Activated CD4-positive, alpha-beta T cell treated with anti-CD3 and anti-CD28 coated beads, Interleukin-2, amount 10 ng/mL, durations not matched to agents 24 days and 14 days (primary cell): ENCODE measurements at regions not wholly inside any gene's neighbourhood (a gene's known extent, or its start where the extent isn't known, plus 50 kb on each side); places are given as distances from the start of the nearest gene placed in this dataset.

Experiments used
- DNase-seq: peaks from one replicate; pipeline ENCODE4 v3.0.0; 2022
- H3K27ac Mint-ChIP-seq: one replicate; pipeline ENCODE4 v1.8.0; 2022; ENCODE audit warnings: mild to moderate bottlenecking, mixed read lengths
- H3K27me3 Mint-ChIP-seq: one replicate; pipeline ENCODE4 v1.8.0; 2022; ENCODE audit warnings: mixed read lengths
- H3K36me3 Mint-ChIP-seq: one replicate; pipeline ENCODE4 v1.8.0; 2022; ENCODE audit warnings: low read depth, mild to moderate bottlenecking, mixed read lengths
- H3K4me1 Mint-ChIP-seq: one replicate; pipeline ENCODE4 v1.8.0; 2021; ENCODE audit warnings: mixed read lengths
- H3K4me3 Mint-ChIP-seq: one replicate; pipeline ENCODE4 v1.8.0; 2022; ENCODE audit warnings: mild to moderate bottlenecking, moderate library complexity, mixed read lengths
- H3K9me3 Mint-ChIP-seq: one replicate; pipeline ENCODE4 v1.8.0; 2021; ENCODE audit warnings: mixed read lengths
- intact Hi-C: fragments of 100-400 bp; cut with micrococcal nuclease; formaldehyde crosslinking; loops from one replicate; pipeline ENCODE4 v1.15.1; 2023

DNA sequence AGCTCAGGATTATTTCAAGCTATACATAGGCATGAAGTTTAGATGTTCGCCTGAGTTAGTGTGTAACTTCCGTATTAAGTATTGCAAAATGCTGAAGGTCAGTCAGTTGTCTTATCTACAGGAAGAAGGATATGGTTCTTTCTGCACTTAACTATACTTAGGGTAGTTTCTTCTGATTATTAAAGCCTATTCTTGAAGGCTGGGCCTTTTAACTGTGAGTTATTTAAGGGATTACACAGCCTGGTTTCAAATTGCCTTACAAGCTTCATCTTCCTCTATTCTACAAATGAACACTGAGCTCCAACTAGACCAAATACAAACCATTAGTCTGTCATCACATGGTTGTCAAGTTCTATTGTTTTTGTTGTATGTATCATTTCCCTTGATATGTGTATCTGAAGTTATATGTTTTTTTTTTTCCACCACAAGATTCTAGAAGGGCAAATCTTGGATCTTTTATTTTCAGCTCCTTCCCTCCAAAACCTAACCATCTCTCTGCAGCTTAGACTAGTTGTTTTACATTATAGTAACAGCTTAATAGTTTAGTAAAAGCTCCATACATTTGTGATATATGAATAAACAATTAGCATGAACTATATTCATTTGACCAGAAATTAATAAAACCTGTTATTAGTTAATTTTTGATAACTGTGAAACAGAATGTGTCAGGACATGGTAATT lies 272.9 kb upstream of the KCNMB2 start:
- intact Hi-C loops, result no loop called here
- no peak overlapping the region for H3K4me3 Mint-ChIP-seq

DNA sequence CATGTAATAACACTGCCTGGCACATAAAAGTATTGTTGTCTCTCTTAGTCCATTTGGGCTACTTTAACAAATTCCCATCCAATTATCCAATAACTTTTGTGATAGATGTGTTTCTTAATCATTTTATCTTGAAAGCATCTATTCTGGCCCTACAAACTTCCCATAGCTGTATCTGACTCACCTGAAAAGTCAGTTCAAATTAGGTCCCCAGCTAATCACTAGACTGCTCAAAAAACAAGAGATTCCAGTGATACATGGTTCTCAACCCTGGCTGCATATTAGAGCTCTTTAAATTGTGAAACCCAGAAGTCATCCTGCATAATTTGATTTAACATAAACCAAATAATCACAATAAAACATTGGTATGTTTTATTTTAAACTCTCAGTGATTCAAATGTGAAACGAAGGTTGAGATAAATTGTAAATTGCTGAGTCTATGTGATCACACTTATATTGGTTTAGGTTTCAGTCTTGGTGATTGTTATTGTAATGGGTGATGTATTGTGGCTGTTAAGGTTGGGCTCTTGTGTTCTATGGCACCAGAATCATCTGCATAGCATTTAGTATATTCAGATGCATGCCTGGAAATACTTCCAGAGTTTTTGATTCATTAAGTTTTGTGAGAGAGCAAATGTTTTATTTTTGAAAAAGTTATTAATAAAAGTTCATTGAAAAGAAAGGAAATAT lies 268.9 kb upstream of the KCNMB2 start:
- intact Hi-C loops, result no loop called here
- H3K36me3 Mint-ChIP-seq, result no peaks in the 10 kb centered on the region
- no peak overlapping the region for H3K27ac Mint-ChIP-seq
- H3K4me3 Mint-ChIP-seq, result no peak overlapping the region
- DNase-seq, result no peak
- H3K9me3 Mint-ChIP-seq, result no peaks in the 10 kb centered on the region
- no peaks in the 10 kb centered on the region for H3K27me3 Mint-ChIP-seq
- no peaks in the 10 kb centered on the region for H3K4me1 Mint-ChIP-seq

More for the DNA sequence above, 272.9 kb upstream of the KCNMB2 start:
- no peak for DNase-seq
- no peaks in the 10 kb centered on the region for H3K36me3 Mint-ChIP-seq
- no peaks in the 10 kb centered on the region for H3K27me3 Mint-ChIP-seq
- H3K27ac Mint-ChIP-seq, result no peak overlapping the region
- H3K4me1 Mint-ChIP-seq, result no peaks in the 10 kb centered on the region
- H3K9me3 Mint-ChIP-seq, result no peaks in the 10 kb centered on the region

DNA sequence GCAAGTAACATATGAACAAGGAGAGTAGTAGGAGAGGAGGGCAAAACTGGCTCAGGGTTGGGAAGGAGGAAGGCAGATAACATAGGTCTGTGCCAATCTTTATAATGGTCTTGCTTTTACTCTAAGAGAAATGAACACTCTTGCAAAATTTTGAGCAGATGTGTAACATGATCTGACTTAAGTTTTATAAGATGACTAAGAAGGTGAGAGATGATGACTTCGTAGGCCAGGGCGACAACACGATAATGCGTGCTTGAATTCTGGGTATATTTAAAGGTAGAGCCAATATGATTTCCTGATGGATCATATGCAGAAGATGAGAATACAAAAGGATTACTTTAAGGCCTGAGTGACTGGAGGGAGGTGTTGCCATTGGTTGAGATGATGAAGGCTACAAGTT lies 265.4 kb upstream of the KCNMB2 start:
- Mint-ChIP-seq H3K9me3 (no peaks in the 10 kb centered on the region), H3K4me1 (no peaks in the 10 kb centered on the region), H3K27ac (no peak overlapping the region), H3K36me3 (no peaks in the 10 kb centered on the region), H3K27me3 (no peaks in the 10 kb centered on the region), H3K4me3 (no peak overlapping the region)
- intact Hi-C loops, result no loop called here
- no peak for DNase-seq

DNA sequence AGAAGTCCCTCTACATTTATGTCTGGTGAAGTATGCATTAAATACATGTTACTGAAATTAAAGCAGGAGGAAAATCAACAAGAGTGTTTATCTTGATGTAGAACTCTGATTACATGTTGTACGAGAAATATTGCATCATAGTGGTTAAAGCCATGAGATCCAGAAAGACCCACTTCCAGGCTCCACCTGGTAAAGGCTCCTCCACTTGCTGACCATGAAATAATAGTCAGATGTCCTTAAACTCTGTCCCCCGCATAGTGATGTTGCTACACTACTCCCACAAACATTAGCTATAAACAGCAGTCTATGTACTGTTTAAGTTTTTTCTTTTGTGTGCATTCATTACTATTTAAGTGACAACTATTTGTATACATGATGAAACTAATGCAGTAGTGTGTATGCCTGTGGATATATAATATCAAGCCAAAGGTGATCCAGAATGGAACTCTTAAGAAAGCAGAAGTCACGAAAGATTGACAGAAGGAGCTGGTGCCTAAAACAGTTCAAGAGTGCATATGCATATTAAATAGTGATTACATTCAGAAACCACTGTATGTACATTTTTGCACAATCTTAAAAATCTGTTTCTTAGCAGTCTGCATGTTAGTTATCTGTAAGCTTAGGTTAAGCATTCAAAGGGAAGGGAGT lies 264.4 kb upstream of the KCNMB2 start:
- no peaks in the 10 kb centered on the region for H3K27me3 Mint-ChIP-seq
- H3K9me3 Mint-ChIP-seq, result no peaks in the 10 kb centered on the region
- intact Hi-C loops, result no loop called here
- no peaks in the 10 kb centered on the region for H3K36me3 Mint-ChIP-seq
- no peak for DNase-seq
- no peak overlapping the region for H3K27ac Mint-ChIP-seq
- no peaks in the 10 kb centered on the region for H3K4me1 Mint-ChIP-seq
- no peak overlapping the region for H3K4me3 Mint-ChIP-seq

DNA sequence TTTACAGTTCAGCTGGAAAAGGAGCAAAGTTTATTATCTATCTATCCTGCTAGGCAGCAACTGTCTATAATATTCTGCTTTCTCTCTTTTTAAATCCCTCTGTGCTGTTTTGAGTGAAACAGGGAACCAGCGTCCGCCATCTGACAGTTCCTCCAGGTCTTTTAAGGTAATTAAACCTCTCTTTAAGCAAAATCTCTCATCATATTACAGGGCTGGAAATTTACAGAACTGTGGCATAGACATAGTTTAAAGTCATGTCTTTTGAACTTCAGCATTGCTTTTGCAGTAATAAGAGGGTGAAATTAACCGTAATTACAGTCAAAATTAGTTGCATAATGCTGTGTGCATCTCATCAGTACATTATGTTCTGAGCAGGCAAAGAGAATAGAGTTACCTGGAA lies 263.4 kb upstream of the KCNMB2 start:
- Mint-ChIP-seq H3K4me1 (no peaks in the 10 kb centered on the region), H3K9me3 (no peaks in the 10 kb centered on the region), H3K36me3 (no peaks in the 10 kb centered on the region), H3K27ac (no peak overlapping the region), H3K27me3 (no peaks in the 10 kb centered on the region), H3K4me3 (no peak overlapping the region)
- intact Hi-C loops, result no loop called here
- DNase-seq, result no peak

DNA sequence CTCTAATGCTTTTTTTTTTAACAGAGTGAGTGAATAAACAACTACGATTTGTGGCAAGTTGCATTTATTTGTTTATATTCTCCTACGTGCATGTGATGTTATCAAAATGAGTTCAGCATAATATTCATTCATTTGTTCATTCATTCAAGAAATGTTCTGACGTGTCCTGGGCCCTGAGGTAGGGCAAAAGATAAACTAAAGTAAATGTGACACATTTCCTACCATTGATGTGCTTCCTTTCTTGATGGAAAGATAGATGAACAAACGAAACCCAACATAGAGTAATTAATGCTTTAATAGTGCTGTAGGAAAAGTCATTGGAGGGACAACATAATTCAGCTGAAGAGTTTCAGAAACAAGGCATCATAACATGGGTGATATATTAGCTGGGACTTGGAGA lies 261.5 kb upstream of the KCNMB2 start:
- no peaks in the 10 kb centered on the region for H3K36me3 Mint-ChIP-seq
- H3K27ac Mint-ChIP-seq, result no peak overlapping the region
- no peak overlapping the region for H3K4me3 Mint-ChIP-seq
- no peak for DNase-seq
- H3K9me3 Mint-ChIP-seq, result peaks cover 6% of the 10 kb centered on the region
- intact Hi-C loops, result no loop called here
- no peaks in the 10 kb centered on the region for H3K4me1 Mint-ChIP-seq
- H3K27me3 Mint-ChIP-seq, result no peaks in the 10 kb centered on the region

DNA sequence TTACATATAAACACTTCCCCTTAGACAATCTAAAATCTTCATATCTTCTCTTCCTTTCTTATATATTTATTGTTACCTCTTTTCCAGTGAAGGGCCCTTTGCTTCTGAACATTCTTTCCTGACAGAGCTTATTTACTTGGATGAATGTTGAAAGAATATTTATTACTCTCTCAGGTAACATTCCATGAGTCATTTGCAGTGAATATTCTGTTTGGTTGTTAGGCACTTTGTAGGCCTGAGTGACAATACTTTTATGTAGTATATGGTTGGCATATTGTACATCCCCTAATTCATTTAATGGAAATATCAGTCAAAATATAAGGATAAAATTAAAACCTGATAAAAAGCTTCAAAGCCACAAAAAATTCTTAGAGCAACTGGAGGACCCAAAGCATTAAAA lies 260.9 kb upstream of the KCNMB2 start:
- Mint-ChIP-seq H3K4me1 (no peaks in the 10 kb centered on the region), H3K27ac (no peak overlapping the region), H3K27me3 (no peaks in the 10 kb centered on the region), H3K36me3 (no peaks in the 10 kb centered on the region), H3K9me3 (peaks cover 6% of the 10 kb centered on the region), H3K4me3 (no peak overlapping the region)
- DNase-seq, result no peak
- intact Hi-C loops, result no loop called here

DNA sequence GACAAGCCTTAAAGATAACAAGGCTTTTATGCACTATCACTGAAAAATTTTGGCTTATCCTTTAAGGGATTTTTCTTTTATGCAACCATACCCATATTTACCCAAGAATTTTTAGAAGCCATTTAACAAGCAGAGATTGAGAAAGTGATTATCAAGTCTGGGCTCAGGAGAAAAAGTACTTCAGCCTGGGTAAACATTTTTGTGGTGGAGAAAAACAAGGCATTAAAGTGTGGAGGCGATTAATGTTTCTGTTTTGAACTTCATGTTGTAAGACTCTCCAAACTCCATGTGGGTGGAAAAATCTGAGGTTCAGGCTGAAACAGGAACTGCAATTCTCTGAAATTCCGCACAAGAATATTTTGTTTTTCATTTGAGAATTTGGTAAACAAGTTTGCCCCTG lies 260.4 kb upstream of the KCNMB2 start:
- intact Hi-C loops, result no loop called here
- peaks cover 6% of the 10 kb centered on the region for H3K9me3 Mint-ChIP-seq
- H3K27ac Mint-ChIP-seq, result no peak overlapping the region

DNA sequence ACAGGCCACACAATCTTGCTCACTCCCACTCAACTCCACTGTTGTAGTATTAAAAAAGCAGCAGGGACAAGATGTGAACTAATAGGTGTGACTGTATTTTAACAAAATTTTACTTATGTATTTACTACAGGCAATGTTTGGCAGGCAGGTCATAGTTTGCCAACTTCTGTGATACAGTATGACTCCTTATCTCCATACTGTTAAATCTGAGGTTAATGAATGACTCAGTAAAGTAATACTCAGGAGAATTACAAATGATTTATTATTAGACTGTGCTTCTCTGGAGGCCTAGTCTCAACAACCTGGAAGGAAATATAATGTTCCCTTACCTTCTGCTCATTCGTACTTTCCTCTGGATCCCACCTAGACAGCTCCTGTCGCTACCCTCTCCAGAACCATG lies 258.6 kb upstream of the KCNMB2 start:
- H3K4me3 Mint-ChIP-seq, result no peak overlapping the region
- DNase-seq, result no peak
- H3K36me3 Mint-ChIP-seq, result no peaks in the 10 kb centered on the region
- intact Hi-C loops, result no loop called here
- no peak overlapping the region for H3K27ac Mint-ChIP-seq
- no peaks in the 10 kb centered on the region for H3K27me3 Mint-ChIP-seq
- H3K9me3 Mint-ChIP-seq, result peaks cover 6% of the 10 kb centered on the region
- no peaks in the 10 kb centered on the region for H3K4me1 Mint-ChIP-seq

More for the DNA sequence above, 260.4 kb upstream of the KCNMB2 start:
- no peaks in the 10 kb centered on the region for H3K4me1 Mint-ChIP-seq
- H3K4me3 Mint-ChIP-seq, result no peak overlapping the region
- no peak for DNase-seq
- no peaks in the 10 kb centered on the region for H3K27me3 Mint-ChIP-seq
- no peaks in the 10 kb centered on the region for H3K36me3 Mint-ChIP-seq

DNA sequence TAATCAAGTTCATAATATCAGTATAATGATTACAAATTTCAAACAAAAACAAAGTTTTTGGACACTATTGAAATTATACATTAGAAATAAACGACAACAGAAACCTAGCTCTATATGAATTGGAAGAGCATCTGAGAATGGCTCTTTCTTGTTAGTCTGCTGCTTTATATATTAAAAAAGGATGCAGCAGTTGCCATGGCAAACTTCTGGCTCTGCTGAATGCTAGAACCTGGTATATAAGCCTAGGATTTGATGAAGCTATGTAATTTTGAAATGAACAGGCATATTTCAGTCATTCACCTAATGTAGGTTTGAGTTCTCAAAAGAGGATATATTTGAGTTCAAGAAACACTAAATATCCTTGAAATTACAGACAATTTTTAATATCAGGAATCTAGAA lies 252.7 kb upstream of the KCNMB2 start:
- H3K27ac Mint-ChIP-seq, result no peak overlapping the region
- H3K4me1 Mint-ChIP-seq, result no peaks in the 10 kb centered on the region
- intact Hi-C loops, result no loop called here
- DNase-seq, result no peak
- H3K36me3 Mint-ChIP-seq, result no peaks in the 10 kb centered on the region
- no peak overlapping the region for H3K4me3 Mint-ChIP-seq
- H3K27me3 Mint-ChIP-seq, result no peaks in the 10 kb centered on the region
- H3K9me3 Mint-ChIP-seq, result peaks cover 6% of the 10 kb centered on the region

DNA sequence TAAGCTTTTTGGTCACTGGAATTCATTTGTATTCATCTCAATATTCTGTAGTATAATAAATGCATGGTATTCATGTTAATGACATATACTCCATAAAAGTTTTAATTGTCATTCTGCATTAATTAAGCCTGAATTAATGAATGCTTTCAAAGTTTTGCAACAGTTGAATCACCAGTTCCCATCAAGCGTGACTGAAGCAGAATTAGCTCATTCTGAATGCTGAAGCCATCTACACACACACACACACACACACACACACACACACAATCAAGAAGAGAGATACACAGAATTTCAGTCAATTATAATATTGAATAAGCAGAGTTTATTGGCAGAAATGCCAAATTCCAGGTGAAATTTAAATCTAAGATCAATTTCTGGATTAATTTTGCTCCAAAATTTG lies 252.1 kb upstream of the KCNMB2 start:
- H3K27ac Mint-ChIP-seq, result no peak overlapping the region
- intact Hi-C loops, result no loop called here
- H3K4me1 Mint-ChIP-seq, result no peaks in the 10 kb centered on the region

DNA sequence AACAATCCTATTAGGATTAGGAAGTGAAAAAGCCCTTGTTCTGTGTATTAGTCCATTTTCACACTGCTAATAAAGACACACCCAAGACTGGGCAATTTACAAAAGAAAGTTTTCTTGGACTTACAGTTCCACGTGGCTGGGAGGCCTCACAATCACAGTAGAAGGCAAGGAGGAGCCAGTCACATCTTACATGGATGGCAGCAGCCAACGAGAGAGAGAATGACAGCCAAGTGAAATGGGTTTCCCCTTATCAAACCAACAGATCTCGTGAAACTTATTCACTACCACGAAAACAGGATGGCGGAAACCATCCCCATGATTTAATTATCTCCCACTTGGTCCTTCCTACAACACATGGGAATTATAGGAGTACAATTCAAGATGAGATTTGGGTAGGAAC lies 248.2 kb upstream of the KCNMB2 start:
- no peaks in the 10 kb centered on the region for H3K36me3 Mint-ChIP-seq

More for the DNA sequence above, 252.1 kb upstream of the KCNMB2 start:
- DNase-seq, result no peak
- Mint-ChIP-seq H3K36me3 (no peaks in the 10 kb centered on the region), H3K4me3 (no peak overlapping the region), H3K9me3 (peaks cover 6% of the 10 kb centered on the region), H3K27me3 (no peaks in the 10 kb centered on the region)

DNA sequence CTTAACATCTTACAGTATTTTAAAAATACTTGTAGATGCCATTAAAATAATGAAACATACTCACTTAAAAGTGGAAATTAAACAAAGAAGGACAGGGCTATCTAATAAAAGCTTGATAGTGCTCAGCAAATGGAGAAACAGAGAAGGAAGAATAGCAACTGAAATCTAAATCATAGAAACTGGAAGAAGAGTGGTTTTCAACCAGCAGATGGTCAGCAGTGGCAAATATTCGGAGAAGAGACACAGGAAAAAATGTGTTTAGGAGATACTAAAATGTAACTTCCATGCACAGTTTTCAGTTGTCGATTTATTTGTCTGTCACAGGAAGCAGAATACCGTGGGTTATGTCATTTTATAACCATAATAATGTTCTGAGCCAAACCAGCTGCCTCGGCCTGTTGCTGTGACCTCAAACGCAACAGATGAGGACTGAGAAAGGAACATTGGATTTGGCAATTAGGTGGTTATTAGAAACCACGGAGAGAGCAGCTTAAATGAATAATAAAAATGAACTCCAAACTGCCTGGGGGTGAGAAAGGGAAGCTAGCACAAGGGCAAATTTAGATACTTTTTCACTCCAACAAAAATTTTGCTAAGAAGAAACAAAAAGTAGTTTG lies 246.6 kb upstream of the KCNMB2 start:
- H3K36me3 Mint-ChIP-seq, result no peaks in the 10 kb centered on the region
- no peak overlapping the region for H3K4me3 Mint-ChIP-seq
- no peak overlapping the region for H3K27ac Mint-ChIP-seq
- no peaks in the 10 kb centered on the region for H3K4me1 Mint-ChIP-seq
- DNase-seq, result no peak
- H3K27me3 Mint-ChIP-seq, result no peaks in the 10 kb centered on the region
- H3K9me3 Mint-ChIP-seq, result no peaks in the 10 kb centered on the region
- intact Hi-C loops, result no loop called here

More for the DNA sequence above, 248.2 kb upstream of the KCNMB2 start:
- Mint-ChIP-seq H3K4me3 (no peak overlapping the region), H3K27ac (no peak overlapping the region), H3K9me3 (no peaks in the 10 kb centered on the region), H3K27me3 (no peaks in the 10 kb centered on the region), H3K4me1 (no peaks in the 10 kb centered on the region)
- DNase-seq, result no peak
- intact Hi-C loops, result no loop called here
